ENCODE measurements at regions not wholly inside any gene's neighbourhood (a gene's known extent, or its start where the extent isn't known, plus 50 kb on each side); places are given as distances from the start of the nearest gene placed in this dataset.

DNA sequence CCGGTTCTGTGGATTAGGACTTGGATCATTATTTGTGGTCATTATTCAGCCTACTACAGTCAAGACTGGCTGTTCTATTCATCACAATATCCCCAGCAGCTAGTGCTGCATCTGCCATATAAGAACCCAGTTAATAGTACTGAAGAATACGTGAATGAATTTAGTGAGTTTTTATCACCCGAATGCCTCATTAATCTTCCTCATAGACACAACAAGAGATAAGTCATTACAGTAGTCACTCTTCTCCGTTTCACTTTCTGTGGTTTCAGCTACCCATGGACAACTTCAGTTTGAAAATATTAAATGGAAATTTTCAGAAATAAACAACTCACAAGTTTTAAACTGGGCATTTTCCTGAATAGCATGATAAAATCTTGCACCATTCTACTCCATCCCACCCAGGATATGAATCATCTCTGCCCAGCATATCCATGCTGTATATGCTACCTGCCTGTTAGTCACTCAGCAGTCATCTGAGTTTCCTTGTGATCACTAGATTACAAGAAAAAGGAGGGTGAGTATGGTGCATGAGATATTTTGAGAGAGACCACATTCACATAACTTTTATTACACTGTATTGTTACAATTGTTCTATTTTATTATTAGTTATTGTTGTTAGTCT, 363.7 kb upstream of the CHAC2 start:
- TF ChIP-seq, protein P1, sequence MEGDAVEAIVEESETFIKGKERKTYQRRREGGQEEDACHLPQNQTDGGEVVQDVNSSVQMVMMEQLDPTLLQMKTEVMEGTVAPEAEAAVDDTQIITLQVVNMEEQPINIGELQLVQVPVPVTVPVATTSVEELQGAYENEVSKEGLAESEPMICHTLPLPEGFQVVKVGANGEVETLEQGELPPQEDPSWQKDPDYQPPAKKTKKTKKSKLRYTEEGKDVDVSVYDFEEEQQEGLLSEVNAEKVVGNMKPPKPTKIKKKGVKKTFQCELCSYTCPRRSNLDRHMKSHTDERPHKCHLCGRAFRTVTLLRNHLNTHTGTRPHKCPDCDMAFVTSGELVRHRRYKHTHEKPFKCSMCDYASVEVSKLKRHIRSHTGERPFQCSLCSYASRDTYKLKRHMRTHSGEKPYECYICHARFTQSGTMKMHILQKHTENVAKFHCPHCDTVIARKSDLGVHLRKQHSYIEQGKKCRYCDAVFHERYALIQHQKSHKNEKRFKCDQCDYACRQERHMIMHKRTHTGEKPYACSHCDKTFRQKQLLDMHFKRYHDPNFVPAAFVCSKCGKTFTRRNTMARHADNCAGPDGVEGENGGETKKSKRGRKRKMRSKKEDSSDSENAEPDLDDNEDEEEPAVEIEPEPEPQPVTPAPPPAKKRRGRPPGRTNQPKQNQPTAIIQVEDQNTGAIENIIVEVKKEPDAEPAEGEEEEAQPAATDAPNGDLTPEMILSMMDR (IDR thresholded peaks at IDR 0.05 in 4 of 5, conservative IDR thresholded peaks at IDR 0.05 in 1 of 5): no peak
- no peak for TF ChIP-seq POLR2A (IDR thresholded peaks at IDR 0.05)
- Histone ChIP-seq H3K27me3 (no peaks in the 10 kb centered on the region), H3K9me3 (no peaks in the 10 kb centered on the region), H3K27ac (no peak overlapping the region), H3K36me3 (no peaks in the 10 kb centered on the region), H3K4me1 (no peaks in the 10 kb centered on the region), H3K4me3 (no peak overlapping the region)
- intact Hi-C loops (cut with DNase I; ENCODE audit: low total_unique reads) (no loop called here), in situ Hi-C loops (cut with MboI; ENCODE audit: low sequenced_read_pairs in 4 of 4) (no loop called here)
- DNase-seq (no peak), ATAC-seq (no peak)

DNA sequence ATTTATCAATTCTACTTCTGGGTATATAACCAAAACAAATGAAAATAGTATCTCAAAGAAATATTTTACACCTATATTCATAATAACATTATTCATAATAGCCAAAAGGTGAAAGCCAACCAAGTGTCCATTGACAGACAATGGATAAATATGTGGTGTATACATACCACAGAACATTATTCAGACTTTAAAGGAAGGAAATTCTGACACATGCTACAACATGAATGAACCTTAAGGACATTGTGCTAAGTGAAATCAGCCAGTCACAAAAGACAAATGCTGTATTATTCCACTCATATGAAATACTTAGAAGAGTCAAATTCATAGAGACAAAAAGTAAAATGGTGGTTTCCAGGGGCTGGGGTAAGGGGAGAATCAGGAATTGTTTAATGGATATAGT, 370.5 kb upstream of the CHAC2 start:
- H3K36me3 ChIP-seq: no peaks in the 10 kb centered on the region
- in situ Hi-C loops (cut with MboI; ENCODE audit: low sequenced_read_pairs in 4 of 4): no loop called here
- DNase-seq: no peak
- TF ChIP-seq, protein P1 (IDR thresholded peaks at IDR 0.05 in 4 of 5, conservative IDR thresholded peaks at IDR 0.05 in 1 of 5): no peak
- TF ChIP-seq POLR2A (IDR thresholded peaks at IDR 0.05): no peak
- no peak overlapping the region for H3K4me3 ChIP-seq
- intact Hi-C loops (cut with DNase I; ENCODE audit: low total_unique reads): no loop called here
- no peak overlapping the region for H3K27ac ChIP-seq
- H3K4me1 ChIP-seq: no peaks in the 10 kb centered on the region
- ATAC-seq: no peak
- no peaks in the 10 kb centered on the region for H3K9me3 ChIP-seq
- H3K27me3 ChIP-seq: no peaks in the 10 kb centered on the region

DNA sequence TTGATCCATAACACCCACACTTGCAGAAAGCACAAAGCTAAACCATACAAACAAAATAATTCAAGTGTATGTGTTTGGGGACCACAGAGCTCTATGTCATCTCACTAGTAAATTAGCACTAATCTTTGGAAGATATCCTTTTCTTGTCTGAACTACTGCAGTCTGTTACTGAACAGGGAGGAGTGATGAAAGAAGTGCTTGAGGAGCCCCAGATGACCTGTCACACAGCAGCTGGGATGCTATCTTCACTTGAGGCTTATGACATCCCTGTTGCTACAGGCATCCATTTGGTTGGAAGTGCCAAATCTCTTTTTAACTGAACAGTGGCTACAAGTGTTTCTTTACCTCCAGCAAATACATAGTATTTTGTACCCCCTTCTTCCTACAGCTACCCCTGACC, 386.3 kb upstream of the CHAC2 start:
- DNase-seq: no peak
- no peak overlapping the region for H3K4me3 ChIP-seq
- no peaks in the 10 kb centered on the region for H3K36me3 ChIP-seq
- intact Hi-C loops (cut with DNase I; ENCODE audit: low total_unique reads): no loop called here
- in situ Hi-C loops (cut with MboI; ENCODE audit: low sequenced_read_pairs in 4 of 4): no loop called here
- H3K9me3 ChIP-seq: no peaks in the 10 kb centered on the region
- no peaks in the 10 kb centered on the region for H3K4me1 ChIP-seq
- no peaks in the 10 kb centered on the region for H3K27me3 ChIP-seq
- no peak overlapping the region for H3K27ac ChIP-seq
- TF ChIP-seq POLR2A (IDR thresholded peaks at IDR 0.05): no peak
- TF ChIP-seq, protein P1 (IDR thresholded peaks at IDR 0.05 in 4 of 5, conservative IDR thresholded peaks at IDR 0.05 in 1 of 5): no peak
- ATAC-seq: no peak

DNA sequence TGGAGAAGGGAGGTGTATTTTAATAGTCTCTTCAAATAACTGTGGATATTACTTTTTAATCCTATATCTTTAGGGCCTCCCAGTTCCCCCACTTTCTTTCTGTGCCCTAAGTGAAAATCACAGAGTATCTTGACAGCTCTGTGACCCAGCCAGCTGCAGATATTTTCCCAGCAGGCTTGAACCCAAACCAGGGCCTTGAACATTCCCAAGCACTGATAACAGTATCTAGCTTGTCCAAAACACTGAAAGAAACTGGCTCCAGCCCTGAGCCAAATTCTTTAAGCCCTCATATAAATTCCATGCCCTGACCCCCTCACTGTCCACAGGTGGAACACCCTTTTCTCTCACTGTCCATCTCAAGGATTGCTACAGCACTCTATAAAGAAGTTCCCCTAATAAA, 388.1 kb upstream of the CHAC2 start:
- in situ Hi-C loops (cut with MboI; ENCODE audit: low sequenced_read_pairs in 4 of 4) (no loop called here), intact Hi-C loops (cut with DNase I; ENCODE audit: low total_unique reads) (no loop called here)
- no peaks in the 10 kb centered on the region for H3K4me1 ChIP-seq
- no peak for ATAC-seq
- no peaks in the 10 kb centered on the region for H3K27me3 ChIP-seq
- H3K9me3 ChIP-seq: no peaks in the 10 kb centered on the region
- no peak overlapping the region for H3K4me3 ChIP-seq
- TF ChIP-seq POLR2A (IDR thresholded peaks at IDR 0.05): no peak
- TF ChIP-seq, protein P1 (IDR thresholded peaks at IDR 0.05 in 4 of 5, conservative IDR thresholded peaks at IDR 0.05 in 1 of 5): no peak
- H3K27ac ChIP-seq: no peak overlapping the region
- no peak for DNase-seq
- no peaks in the 10 kb centered on the region for H3K36me3 ChIP-seq

DNA sequence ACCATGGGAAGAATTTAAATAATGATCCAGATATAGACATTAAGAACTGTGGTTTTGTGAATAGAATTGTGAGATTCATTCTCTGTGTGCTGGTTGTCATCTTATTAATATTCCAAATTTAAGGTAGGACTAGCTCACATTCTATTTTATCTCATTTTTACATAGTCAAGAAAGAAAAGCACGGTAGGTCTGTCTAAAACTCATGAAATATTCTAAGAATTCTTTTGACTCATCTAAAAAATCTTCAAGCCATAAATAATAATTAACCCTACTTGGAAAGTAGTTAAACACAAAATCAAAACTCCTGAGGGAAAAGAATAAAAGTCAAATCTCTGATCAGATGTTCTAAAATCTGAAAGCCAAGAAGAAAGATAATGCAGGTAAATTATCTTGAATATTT, 388.8 kb upstream of the CHAC2 start:
- no peak for TF ChIP-seq POLR2A (IDR thresholded peaks at IDR 0.05)
- TF ChIP-seq, protein P1 (IDR thresholded peaks at IDR 0.05 in 4 of 5, conservative IDR thresholded peaks at IDR 0.05 in 1 of 5): no peak
- Histone ChIP-seq H3K27ac (no peak overlapping the region), H3K27me3 (no peaks in the 10 kb centered on the region), H3K36me3 (no peaks in the 10 kb centered on the region), H3K4me3 (no peak overlapping the region), H3K4me1 (no peaks in the 10 kb centered on the region), H3K9me3 (no peaks in the 10 kb centered on the region)
- ATAC-seq: no peak
- intact Hi-C loops (cut with DNase I; ENCODE audit: low total_unique reads) (no loop called here), in situ Hi-C loops (cut with MboI; ENCODE audit: low sequenced_read_pairs in 4 of 4) (no loop called here)
- no peak for DNase-seq

Measured in gastrocnemius medialis (tissue), 4 donors.